ENCODE measurements at regions not wholly inside any gene's neighbourhood (a gene's known extent, or its start where the extent isn't known, plus 50 kb on each side); places are given as distances from the start of the nearest gene placed in this dataset.

- no peaks in the 10 kb centered on the region for H3K4me1 Mint-ChIP-seq
- no peak for DNase-seq
- no peaks in the 10 kb centered on the region for H3K9me3 Mint-ChIP-seq
- CTCF ChIA-PET = no interaction called here
- H3K27ac Mint-ChIP-seq = no peak overlapping the region
- no peak overlapping the region for H3K4me3 Mint-ChIP-seq
- H3K36me3 Mint-ChIP-seq (ENCODE audit: low read depth) = no peaks in the 10 kb centered on the region
- no peaks in the 10 kb centered on the region for H3K27me3 Mint-ChIP-seq
- POLR2A ChIA-PET = no interaction called here
Observed at GRCh38 chr3:181808053-181808452, 96.3 kb downstream of the SOX2 start.

- H3K4me3 Mint-ChIP-seq = no peak overlapping the region
- CTCF ChIA-PET = interaction anchor here (1.1 kb wide), 1 partner anchor 11 kb away, joined by 3 read pairs; no protein-coding TSS in a partner anchor
- no peaks in the 10 kb centered on the region for H3K27me3 Mint-ChIP-seq
- no peak overlapping the region for H3K27ac Mint-ChIP-seq
- H3K36me3 Mint-ChIP-seq (ENCODE audit: low read depth) = no peaks in the 10 kb centered on the region
- H3K4me1 Mint-ChIP-seq = no peaks in the 10 kb centered on the region
- H3K9me3 Mint-ChIP-seq = no peaks in the 10 kb centered on the region
- POLR2A ChIA-PET = no interaction called here
- DNase-seq = no peak
Observed at GRCh38 chr3:181823716-181824115, 112.0 kb downstream of the SOX2 start.

- no peaks in the 10 kb centered on the region for H3K36me3 Mint-ChIP-seq (ENCODE audit: low read depth)
- no peaks in the 10 kb centered on the region for H3K4me1 Mint-ChIP-seq
- ChIA-PET CTCF (no interaction called here), POLR2A (no interaction called here)
- H3K27me3 Mint-ChIP-seq = no peaks in the 10 kb centered on the region
- no peak overlapping the region for H3K4me3 Mint-ChIP-seq
- no peak for DNase-seq
- H3K27ac Mint-ChIP-seq = no peak overlapping the region
- no peaks in the 10 kb centered on the region for H3K9me3 Mint-ChIP-seq
Observed at GRCh38 chr3:181824961-181825360, 113.2 kb downstream of the SOX2 start.

- no peak overlapping the region for H3K4me3 Mint-ChIP-seq
- CTCF ChIA-PET = no interaction called here
- H3K27ac Mint-ChIP-seq = no peak overlapping the region
- H3K36me3 Mint-ChIP-seq (ENCODE audit: low read depth) = no peaks in the 10 kb centered on the region
- POLR2A ChIA-PET = no interaction called here
- no peak for DNase-seq
- no peaks in the 10 kb centered on the region for H3K4me1 Mint-ChIP-seq
- H3K27me3 Mint-ChIP-seq = no peaks in the 10 kb centered on the region
- peaks cover 2% of the 10 kb centered on the region for H3K9me3 Mint-ChIP-seq
Observed at GRCh38 chr3:181839039-181839915, 127.6 kb downstream of the SOX2 start.

- peaks cover 2% of the 10 kb centered on the region for H3K9me3 Mint-ChIP-seq
- POLR2A ChIA-PET = no interaction called here
- CTCF ChIA-PET = no interaction called here
Observed at GRCh38 chr3:181839916-181840297, 128.2 kb downstream of the SOX2 start.

GRCh38 chr3:181844211-181844610 lies 132.5 kb downstream of the SOX2 start:
- Mint-ChIP-seq H3K27ac (no peak overlapping the region), H3K9me3 (peaks cover 2% of the 10 kb centered on the region), H3K27me3 (no peaks in the 10 kb centered on the region), H3K4me3 (no peak overlapping the region), H3K4me1 (no peaks in the 10 kb centered on the region), H3K36me3 (ENCODE audit: low read depth) (no peaks in the 10 kb centered on the region)
- POLR2A ChIA-PET = no interaction called here
- DNase-seq = no peak
- CTCF ChIA-PET = interaction anchor here (0.5 kb wide), 1 partner anchor 93 kb away, joined by 3 read pairs; no protein-coding TSS in a partner anchor

More at GRCh38 chr3:181839916-181840297, 128.2 kb downstream of the SOX2 start:
- Mint-ChIP-seq H3K27ac (no peak overlapping the region), H3K27me3 (no peaks in the 10 kb centered on the region), H3K4me3 (no peak overlapping the region), H3K4me1 (no peaks in the 10 kb centered on the region), H3K36me3 (ENCODE audit: low read depth) (no peaks in the 10 kb centered on the region)
- DNase-seq = no peak

- Mint-ChIP-seq H3K9me3 (peaks cover 2% of the 10 kb centered on the region), H3K27me3 (no peaks in the 10 kb centered on the region), H3K36me3 (ENCODE audit: low read depth) (no peaks in the 10 kb centered on the region), H3K27ac (no peak overlapping the region), H3K4me1 (no peaks in the 10 kb centered on the region), H3K4me3 (no peak overlapping the region)
- no peak for DNase-seq
- CTCF ChIA-PET = no interaction called here
- POLR2A ChIA-PET = no interaction called here
Observed at GRCh38 chr3:181847276-181847675, 135.6 kb downstream of the SOX2 start.

- H3K36me3 Mint-ChIP-seq (ENCODE audit: low read depth) = no peaks in the 10 kb centered on the region
- CTCF ChIA-PET = no interaction called here
- DNase-seq = no peak
Observed at GRCh38 chr3:181851063-181851462, 139.3 kb downstream of the SOX2 start.

GRCh38 chr3:181855825-181856224 lies 144.1 kb downstream of the SOX2 start:
- Mint-ChIP-seq H3K27ac (no peak overlapping the region), H3K9me3 (no peaks in the 10 kb centered on the region), H3K4me3 (no peak overlapping the region), H3K4me1 (no peaks in the 10 kb centered on the region), H3K27me3 (no peaks in the 10 kb centered on the region), H3K36me3 (ENCODE audit: low read depth) (no peaks in the 10 kb centered on the region)
- CTCF ChIA-PET = interaction anchor here (0.6 kb wide), 1 partner anchor 1074 kb away, joined by 3 read pairs; no protein-coding TSS in a partner anchor
- no peak for DNase-seq
- POLR2A ChIA-PET = no interaction called here

More at GRCh38 chr3:181851063-181851462, 139.3 kb downstream of the SOX2 start:
- POLR2A ChIA-PET = no interaction called here
- Mint-ChIP-seq H3K27me3 (no peaks in the 10 kb centered on the region), H3K27ac (no peak overlapping the region), H3K4me1 (no peaks in the 10 kb centered on the region), H3K4me3 (no peak overlapping the region), H3K9me3 (no peaks in the 10 kb centered on the region)

- POLR2A ChIA-PET = no interaction called here
Observed at GRCh38 chr3:181859518-181859917, 147.8 kb downstream of the SOX2 start.

GRCh38 chr3:181860235-181860634 lies 148.5 kb downstream of the SOX2 start:
- CTCF ChIA-PET = no interaction called here

More at GRCh38 chr3:181859518-181859917, 147.8 kb downstream of the SOX2 start:
- H3K9me3 Mint-ChIP-seq = no peaks in the 10 kb centered on the region
- CTCF ChIA-PET = no interaction called here
- no peaks in the 10 kb centered on the region for H3K27me3 Mint-ChIP-seq
- H3K27ac Mint-ChIP-seq = no peak overlapping the region
- DNase-seq = no peak
- H3K36me3 Mint-ChIP-seq (ENCODE audit: low read depth) = no peaks in the 10 kb centered on the region
- no peak overlapping the region for H3K4me3 Mint-ChIP-seq
- no peaks in the 10 kb centered on the region for H3K4me1 Mint-ChIP-seq

GRCh38 chr3:181862502-181862901 lies 150.8 kb downstream of the SOX2 start:
- no peaks in the 10 kb centered on the region for H3K4me1 Mint-ChIP-seq
- H3K27me3 Mint-ChIP-seq = no peaks in the 10 kb centered on the region
- no peak for DNase-seq
- no peaks in the 10 kb centered on the region for H3K9me3 Mint-ChIP-seq
- H3K27ac Mint-ChIP-seq = no peak overlapping the region
- ChIA-PET CTCF (no interaction called here), POLR2A (no interaction called here)
- H3K36me3 Mint-ChIP-seq (ENCODE audit: low read depth) = no peaks in the 10 kb centered on the region
- H3K4me3 Mint-ChIP-seq = no peak overlapping the region

More at GRCh38 chr3:181860235-181860634, 148.5 kb downstream of the SOX2 start:
- Mint-ChIP-seq H3K36me3 (ENCODE audit: low read depth) (no peaks in the 10 kb centered on the region), H3K4me1 (no peaks in the 10 kb centered on the region), H3K9me3 (no peaks in the 10 kb centered on the region), H3K4me3 (no peak overlapping the region), H3K27me3 (no peaks in the 10 kb centered on the region), H3K27ac (no peak overlapping the region)
- POLR2A ChIA-PET = no interaction called here
- no peak for DNase-seq

GRCh38 chr3:181868576-181869082 lies 156.9 kb downstream of the SOX2 start:
- Mint-ChIP-seq H3K36me3 (ENCODE audit: low read depth) (no peaks in the 10 kb centered on the region), H3K4me1 (no peaks in the 10 kb centered on the region), H3K9me3 (no peaks in the 10 kb centered on the region), H3K27me3 (no peaks in the 10 kb centered on the region), H3K27ac (no peak overlapping the region), H3K4me3 (no peak overlapping the region)
- ChIA-PET CTCF (interaction anchor here (0.7 kb wide), 1 partner anchor 1260 kb away, joined by 3 read pairs; no protein-coding TSS in a partner anchor), POLR2A (no interaction called here)
- DNase-seq = no peak

- Mint-ChIP-seq H3K9me3 (no peaks in the 10 kb centered on the region), H3K4me3 (no peak overlapping the region), H3K4me1 (no peaks in the 10 kb centered on the region), H3K27me3 (no peaks in the 10 kb centered on the region), H3K36me3 (ENCODE audit: low read depth) (no peaks in the 10 kb centered on the region), H3K27ac (no peak overlapping the region)
- POLR2A ChIA-PET = no interaction called here
- no peak for DNase-seq
- CTCF ChIA-PET = no interaction called here
Observed at GRCh38 chr3:181872887-181873286, 161.2 kb downstream of the SOX2 start.

Data from activated CD4-positive, alpha-beta T cell treated with anti-CD3 and anti-CD28 coated beads, Interleukin-2, amount 10 ng/mL, durations not matched to agents 7 days and 5 days (primary cell).